AG04450 (cell line): ENCODE measurements at regions not wholly inside any gene's neighbourhood (a gene's known extent, or its start where the extent isn't known, plus 50 kb on each side); places are given as distances from the start of the nearest gene placed in this dataset.

Source experiments
- CTCF ChIA-PET: fragments of 300-600, 350-600 bp; formaldehyde crosslinking; extraction: SDS; loops from one replicate; lab custom pipeline; 2022; ENCODE audit warnings: antibody characterized with exemption, inconsistent platforms; lab: Charles Lee
- POLR2A ChIA-PET: fragments of 350-600 bp; formaldehyde crosslinking; extraction: SDS; loops from one replicate; lab custom pipeline; 2021; ENCODE audit warnings: antibody characterized with exemption, inconsistent platforms; lab: Yijun Ruan, JAX
- DNase-seq: peaks from one replicate; pipeline ENCODE4 v3.0.0-alpha.2; 2011; ENCODE audit warnings: low read depth, low spot score
- H3K27ac ChIP-seq: one replicate; pipeline ENCODE4 v1.5.1; 2012; ENCODE audit warnings: low read depth, low read length, control low read depth
- H3K27me3 ChIP-seq: one replicate; pipeline ENCODE4 v1.6.0; 2012; ENCODE audit warnings: low read length; ENCODE audit not compliant: control insufficient read depth, insufficient read depth
- H3K4me3 ChIP-seq: 2 replicates; pipeline ENCODE4 v1.5.1; 2011; ENCODE audit warnings: mild to moderate bottlenecking, low read depth, low read length, control low read depth
- H3K9me3 ChIP-seq: 2 replicates; pipeline ENCODE4 v1.5.1; 2012; ENCODE audit warnings: low read length; ENCODE audit not compliant: control insufficient read depth, insufficient read depth
- TF ChIP-seq, protein P1 (sequence below): IDR thresholded peaks from 2 replicates; pipeline ENCODE4 v1.5.1; 2011; ENCODE audit warnings: low read depth, low read length, control low read depth, inconsistent platforms

DNA sequence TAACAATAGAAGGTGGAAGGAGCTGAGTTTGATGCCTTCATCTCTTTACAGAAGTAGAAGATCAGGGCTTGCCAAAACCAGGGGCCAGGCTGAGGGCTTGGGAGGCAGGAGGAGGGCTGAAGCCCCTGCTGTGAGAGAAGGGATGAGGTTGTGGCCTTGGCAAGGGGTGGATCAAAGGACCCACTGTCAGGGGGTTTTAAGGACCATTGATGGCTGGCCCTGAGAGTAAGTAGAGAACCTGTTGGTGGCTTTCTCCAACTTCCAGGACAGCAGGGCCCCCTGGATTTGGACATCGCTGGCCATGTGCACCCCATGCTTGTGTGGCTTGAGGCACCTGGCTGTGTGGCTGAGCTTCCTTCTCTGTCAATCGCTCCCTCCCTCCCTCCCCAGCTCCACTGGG is 927.7 kb downstream of the TBC1D22A start:
- H3K27ac ChIP-seq: no peak overlapping the region
- POLR2A ChIA-PET: no interaction called here
- CTCF ChIA-PET: no interaction called here
- TF ChIP-seq, protein P1, sequence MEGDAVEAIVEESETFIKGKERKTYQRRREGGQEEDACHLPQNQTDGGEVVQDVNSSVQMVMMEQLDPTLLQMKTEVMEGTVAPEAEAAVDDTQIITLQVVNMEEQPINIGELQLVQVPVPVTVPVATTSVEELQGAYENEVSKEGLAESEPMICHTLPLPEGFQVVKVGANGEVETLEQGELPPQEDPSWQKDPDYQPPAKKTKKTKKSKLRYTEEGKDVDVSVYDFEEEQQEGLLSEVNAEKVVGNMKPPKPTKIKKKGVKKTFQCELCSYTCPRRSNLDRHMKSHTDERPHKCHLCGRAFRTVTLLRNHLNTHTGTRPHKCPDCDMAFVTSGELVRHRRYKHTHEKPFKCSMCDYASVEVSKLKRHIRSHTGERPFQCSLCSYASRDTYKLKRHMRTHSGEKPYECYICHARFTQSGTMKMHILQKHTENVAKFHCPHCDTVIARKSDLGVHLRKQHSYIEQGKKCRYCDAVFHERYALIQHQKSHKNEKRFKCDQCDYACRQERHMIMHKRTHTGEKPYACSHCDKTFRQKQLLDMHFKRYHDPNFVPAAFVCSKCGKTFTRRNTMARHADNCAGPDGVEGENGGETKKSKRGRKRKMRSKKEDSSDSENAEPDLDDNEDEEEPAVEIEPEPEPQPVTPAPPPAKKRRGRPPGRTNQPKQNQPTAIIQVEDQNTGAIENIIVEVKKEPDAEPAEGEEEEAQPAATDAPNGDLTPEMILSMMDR: no peak
- DNase-seq: no peak
- H3K27me3 ChIP-seq: no peaks in the 10 kb centered on the region
- H3K9me3 ChIP-seq: peaks cover 53% of the 10 kb centered on the region
- H3K4me3 ChIP-seq: no peak overlapping the region

DNA sequence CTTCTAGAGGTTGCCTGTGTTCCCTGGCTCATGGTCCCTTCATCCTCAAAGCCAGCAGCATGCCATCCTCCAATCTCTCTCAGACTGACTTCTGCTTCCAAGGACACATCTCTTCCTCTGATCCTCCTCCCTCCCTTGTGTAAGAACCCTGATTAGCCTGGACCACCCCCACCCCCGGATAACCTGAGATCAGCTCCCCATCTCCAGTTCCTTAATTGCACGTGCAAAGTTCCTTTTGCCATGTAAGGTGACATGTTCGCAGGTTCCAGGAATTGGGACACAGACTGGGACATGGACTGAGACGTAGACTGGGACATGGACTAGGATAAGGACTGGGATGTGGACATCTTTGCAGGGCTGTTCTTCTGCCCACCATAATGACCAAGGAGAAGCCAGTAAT is 925.3 kb downstream of the TBC1D22A start:
- Histone ChIP-seq H3K27ac (no peak overlapping the region), H3K27me3 (no peaks in the 10 kb centered on the region), H3K4me3 (no peak overlapping the region), H3K9me3 (peaks cover 53% of the 10 kb centered on the region)
- DNase-seq: no peak
- TF ChIP-seq, protein P1: no peak
- ChIA-PET CTCF (no interaction called here), POLR2A (no interaction called here)

DNA sequence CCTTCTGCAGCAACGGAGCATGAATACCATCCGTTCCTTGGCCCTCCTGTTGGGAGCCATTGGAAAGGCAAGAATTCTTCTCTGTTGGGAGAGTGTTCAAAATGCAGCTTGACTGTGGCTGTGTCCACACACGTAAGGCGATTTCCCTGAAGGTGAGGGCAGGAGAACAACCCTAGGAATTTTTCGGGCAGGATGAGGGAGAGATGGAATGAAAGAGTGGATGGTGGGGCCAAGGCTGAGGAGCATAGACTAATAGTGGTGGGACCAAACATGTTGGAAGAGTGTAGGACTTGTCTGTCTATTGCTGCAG is 924.9 kb downstream of the TBC1D22A start:
- Histone ChIP-seq H3K27me3 (no peaks in the 10 kb centered on the region), H3K27ac (no peak overlapping the region), H3K9me3 (peaks cover 55% of the 10 kb centered on the region), H3K4me3 (no peak overlapping the region)
- POLR2A ChIA-PET: no interaction called here
- no peak for DNase-seq
- TF ChIP-seq, protein P1: no peak
- CTCF ChIA-PET: no interaction called here

DNA sequence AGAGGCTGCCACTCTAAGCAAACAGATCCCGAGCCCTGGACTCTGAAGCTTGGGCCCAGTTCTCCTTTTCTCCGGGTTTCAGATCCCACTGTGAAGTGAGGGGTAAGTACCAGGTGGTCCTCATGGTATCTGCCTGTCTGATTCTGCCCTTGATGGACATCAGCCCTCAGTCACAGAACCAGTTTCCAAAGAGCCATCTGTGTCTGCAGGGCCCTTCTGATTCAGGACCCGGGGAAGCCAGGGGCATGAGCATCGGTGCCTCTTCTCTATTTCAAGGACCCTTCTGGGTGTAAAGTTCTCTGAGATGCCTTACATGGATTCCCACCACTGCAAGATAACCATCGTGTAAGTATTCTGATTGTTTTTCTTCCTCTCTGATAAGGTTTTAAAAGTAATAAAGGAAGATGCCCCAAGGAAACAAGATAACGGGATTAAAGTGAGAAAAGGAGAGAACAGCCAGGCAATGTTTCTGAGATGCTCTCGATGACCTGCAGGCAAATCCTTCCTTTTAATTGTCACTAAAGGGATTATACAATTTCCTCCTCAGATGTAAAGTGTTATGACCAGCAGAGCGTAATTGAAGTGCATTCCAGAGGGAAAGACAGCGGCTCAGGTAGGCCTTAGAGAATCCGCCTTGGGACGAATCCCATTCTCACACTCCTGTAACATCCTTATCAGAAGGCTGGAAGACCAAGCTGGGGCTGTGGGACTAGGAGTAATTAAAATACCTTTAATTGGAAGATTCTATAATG is 924.3 kb downstream of the TBC1D22A start:
- Histone ChIP-seq H3K27ac (no peak overlapping the region), H3K9me3 (peaks cover 57% of the 10 kb centered on the region), H3K27me3 (no peaks in the 10 kb centered on the region), H3K4me3 (no peak overlapping the region)
- CTCF ChIA-PET: no interaction called here
- POLR2A ChIA-PET: no interaction called here
- no peak for DNase-seq
- TF ChIP-seq, protein P1: no peak

DNA sequence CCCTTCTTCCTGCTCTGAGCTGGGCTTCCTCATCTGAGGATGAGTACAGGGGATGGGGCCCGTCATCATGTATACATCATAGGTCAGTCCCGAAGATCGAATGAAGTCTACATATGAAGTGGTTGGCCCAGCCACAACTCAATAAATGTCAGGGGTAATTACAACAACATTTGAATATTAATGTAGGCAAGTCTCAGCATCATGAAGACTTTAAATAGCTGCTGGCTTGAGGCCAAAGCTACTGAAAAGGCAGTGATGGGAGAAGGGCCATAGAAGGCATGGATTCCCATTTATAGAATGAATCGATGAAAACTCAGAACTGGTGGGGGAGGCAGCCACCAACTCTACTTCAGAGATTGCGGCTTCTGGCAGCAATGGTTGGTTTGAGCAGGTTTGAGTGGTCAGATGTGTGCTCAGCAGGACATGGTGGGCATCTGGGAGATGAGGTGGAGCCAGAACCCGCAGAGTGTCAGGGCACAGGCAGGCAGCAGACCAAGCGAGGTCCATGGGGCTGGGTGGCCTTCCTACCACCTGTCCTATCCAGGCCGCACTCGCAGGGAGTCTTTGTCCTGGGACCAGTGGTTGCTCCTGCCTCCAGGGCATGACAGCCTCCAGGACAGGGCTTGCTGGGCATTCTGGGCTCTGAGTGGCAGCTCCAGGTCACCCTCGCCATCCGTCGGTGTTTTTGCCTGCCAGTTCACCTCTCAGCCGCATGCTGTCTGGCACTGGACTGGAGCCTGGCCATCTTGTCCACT is 919.1 kb downstream of the TBC1D22A start:
- ChIA-PET POLR2A (no interaction called here), CTCF (no interaction called here)
- TF ChIP-seq, protein P1: no peak
- Histone ChIP-seq H3K4me3 (no peak overlapping the region), H3K27me3 (no peaks in the 10 kb centered on the region), H3K9me3 (peaks cover 57% of the 10 kb centered on the region), H3K27ac (no peak overlapping the region)
- DNase-seq: no peak
